ENCODE measurements at regions not wholly inside any gene's neighbourhood (a gene's known extent, or its start where the extent isn't known, plus 50 kb on each side); places are given as distances from the start of the nearest gene placed in this dataset.
"Not testable (repeated sequence)": the region's sequence is repeated elsewhere in the genome, so short reads cannot be mapped to it uniquely, and the experiment has no call there.

DNA sequence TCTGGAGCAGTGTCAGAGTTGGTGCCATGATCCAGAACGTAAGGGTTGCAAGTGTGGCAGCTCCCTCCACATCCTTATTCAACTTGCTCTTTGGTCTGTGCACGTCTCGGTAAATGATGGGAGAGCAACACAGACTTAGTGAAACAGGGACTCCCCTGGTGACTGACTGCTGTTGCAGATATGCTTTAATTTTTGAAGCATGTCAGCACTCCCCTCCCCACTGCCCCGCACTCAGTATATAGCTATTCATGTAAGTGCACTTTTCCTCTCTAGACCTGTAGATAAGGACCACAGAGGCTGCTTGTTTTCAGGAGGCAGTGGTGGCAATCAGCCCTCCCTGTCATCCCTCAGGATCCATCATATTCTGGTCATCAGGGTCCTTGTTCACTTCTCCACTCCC lies 470.9 kb downstream of the IRS2 start:
- H3K27ac Mint-ChIP-seq = no peak overlapping the region
- no peaks in the 10 kb centered on the region for H3K9me3 ChIP-seq (ENCODE audit: low read length)
- no peaks in the 10 kb centered on the region for H3K27me3 ChIP-seq (ENCODE audit: insufficient read depth, low read length, poor library complexity, severe bottlenecking)
- no peaks in the 10 kb centered on the region for H3K36me3 Mint-ChIP-seq
- H3K4me3 ChIP-seq (ENCODE audit: low read length) = no peak overlapping the region
- H3K36me3 ChIP-seq (ENCODE audit: insufficient read depth, low read length) = no peaks in the 10 kb centered on the region
- ChIA-PET POLR2A (no interaction called here), CTCF (no interaction called here)
- peaks cover 0 to 3% of the 10 kb centered on the region in 2 donors for H3K27me3 Mint-ChIP-seq
- no peaks in the 10 kb centered on the region for H3K4me1 ChIP-seq (ENCODE audit: insufficient read depth, low read length)
- H3K4me3 Mint-ChIP-seq = no peak overlapping the region
- no peak for DNase-seq
- H3K27ac ChIP-seq (ENCODE audit: low read depth, low read length) = no peak overlapping the region
- H3K4me1 Mint-ChIP-seq = no peaks in the 10 kb centered on the region
- H3K9me3 Mint-ChIP-seq = peaks cover 0 to 6% (median 2%) of the 10 kb centered on the region in 5 donors

- no peaks in the 10 kb centered on the region for H3K36me3 Mint-ChIP-seq
- no peaks in the 10 kb centered on the region for H3K36me3 ChIP-seq (ENCODE audit: insufficient read depth, low read length)
- H3K27ac Mint-ChIP-seq = no peak overlapping the region
- no peak overlapping the region for H3K4me3 ChIP-seq (ENCODE audit: low read length)
- no peaks in the 10 kb centered on the region for H3K27me3 ChIP-seq (ENCODE audit: insufficient read depth, low read length, poor library complexity, severe bottlenecking)
- ChIA-PET POLR2A (no interaction called here), CTCF (no interaction called here)
- H3K4me1 ChIP-seq (ENCODE audit: insufficient read depth, low read length) = no peaks in the 10 kb centered on the region
- peaks cover 0 to 6% (median 2%) of the 10 kb centered on the region in 5 donors for H3K9me3 Mint-ChIP-seq
- no peak for DNase-seq
- H3K27me3 Mint-ChIP-seq = peaks cover 0 to 1% of the 10 kb centered on the region in 2 donors
- H3K9me3 ChIP-seq (ENCODE audit: low read length) = no peaks in the 10 kb centered on the region
- no peak overlapping the region for H3K27ac ChIP-seq (ENCODE audit: low read depth, low read length)
- H3K4me3 Mint-ChIP-seq = no peak overlapping the region
- H3K4me1 Mint-ChIP-seq = no peaks in the 10 kb centered on the region
These were observed 472.3 kb downstream of the IRS2 start for GRCh38 chr13:109314101-109314500.

DNA sequence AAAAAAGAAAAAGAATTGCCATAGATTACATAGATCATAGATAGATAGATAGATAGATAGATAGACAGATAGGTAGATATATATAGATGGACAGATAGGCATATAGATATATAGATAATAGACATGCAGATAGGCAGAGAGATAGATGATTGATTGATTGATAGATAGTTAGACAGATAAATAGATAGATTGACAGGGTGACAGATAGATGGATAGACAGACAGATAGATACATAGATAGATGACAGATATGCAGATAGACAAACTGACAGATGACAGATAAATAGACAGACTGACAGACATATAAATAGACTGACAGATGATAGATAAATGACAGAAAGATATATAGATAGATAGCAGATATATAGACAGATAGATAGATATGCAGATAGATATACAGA lies 474.0 kb downstream of the IRS2 start:
- Histone ChIP-seq H3K9me3 (ENCODE audit: low read length) (no peaks in the 10 kb centered on the region), H3K27ac (ENCODE audit: low read depth, low read length) (no peak overlapping the region), H3K36me3 (ENCODE audit: insufficient read depth, low read length) (no peaks in the 10 kb centered on the region), H3K27me3 (ENCODE audit: insufficient read depth, low read length, poor library complexity, severe bottlenecking) (no peaks in the 10 kb centered on the region), H3K4me1 (ENCODE audit: insufficient read depth, low read length) (no peaks in the 10 kb centered on the region), H3K4me3 (ENCODE audit: low read length) (no peak overlapping the region)
- POLR2A ChIA-PET = no interaction called here
- no peak for DNase-seq
- H3K36me3 Mint-ChIP-seq = no peaks in the 10 kb centered on the region
- peaks cover 0 to 2% (median 0%) of the 10 kb centered on the region in 5 donors for H3K9me3 Mint-ChIP-seq
- no peaks in the 10 kb centered on the region for H3K4me1 Mint-ChIP-seq
- H3K27ac Mint-ChIP-seq = no peak overlapping the region
- H3K4me3 Mint-ChIP-seq = no peak overlapping the region
- CTCF ChIA-PET = no interaction called here
- H3K27me3 Mint-ChIP-seq = peaks cover 0 to 1% of the 10 kb centered on the region in 2 donors

- DNase-seq; POLR2A ChIA-PET; H3K4me1 ChIP-seq (ENCODE audit: insufficient read depth, low read length); H3K9me3 Mint-ChIP-seq; H3K9me3 ChIP-seq (ENCODE audit: low read length); H3K27ac Mint-ChIP-seq; H3K4me3 ChIP-seq (ENCODE audit: low read length); H3K36me3 Mint-ChIP-seq; H3K27me3 Mint-ChIP-seq; H3K4me3 Mint-ChIP-seq; CTCF ChIA-PET; H3K4me1 Mint-ChIP-seq; H3K27ac ChIP-seq (ENCODE audit: low read depth, low read length); H3K36me3 ChIP-seq (ENCODE audit: insufficient read depth, low read length); H3K27me3 ChIP-seq (ENCODE audit: insufficient read depth, low read length, poor library complexity, severe bottlenecking): not testable (repeated sequence)
These were observed 474.9 kb downstream of the IRS2 start for GRCh38 chr13:109311431-109311976.

DNA sequence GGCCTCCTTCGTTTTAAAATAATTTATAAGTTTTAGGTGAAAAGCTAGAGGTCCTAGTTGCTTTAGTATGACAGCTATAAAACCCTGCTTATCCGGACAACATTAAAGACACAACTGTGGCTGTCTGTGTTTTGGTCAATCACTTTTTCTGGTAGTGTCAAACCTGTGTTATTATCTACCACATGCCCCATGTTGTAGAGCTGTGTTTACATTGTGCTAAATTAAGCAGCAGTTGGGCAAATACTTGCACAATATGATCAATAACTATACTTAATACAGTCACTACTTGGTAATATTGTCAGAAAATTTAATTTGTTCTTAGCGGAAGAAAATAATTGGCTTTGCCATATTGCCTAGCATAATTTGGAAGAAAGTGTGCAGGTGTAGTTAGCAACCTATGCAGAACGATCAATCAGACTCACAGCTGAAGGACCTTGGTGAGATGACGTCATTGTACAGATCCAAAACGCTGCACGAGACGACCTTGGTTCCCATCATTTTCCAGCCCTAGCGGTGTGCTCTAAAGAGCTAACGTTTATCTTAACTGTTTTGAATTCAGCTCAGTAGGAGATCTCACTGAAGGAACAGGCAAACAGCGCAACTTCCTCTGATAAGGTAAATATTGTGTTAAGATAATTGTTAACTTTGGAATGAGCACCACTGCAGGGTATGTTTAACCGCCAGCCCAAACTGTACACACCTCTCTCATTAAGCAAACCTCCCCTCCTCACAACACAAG lies 476.6 kb downstream of the IRS2 start:
- ChIA-PET POLR2A (no interaction called here), CTCF (no interaction called here)
- H3K4me3 ChIP-seq (ENCODE audit: low read length) = no peak overlapping the region
- H3K4me1 Mint-ChIP-seq = no peaks in the 10 kb centered on the region
- peaks cover 0 to 2% (median 0%) of the 10 kb centered on the region in 5 donors for H3K9me3 Mint-ChIP-seq
- no peak overlapping the region for H3K4me3 Mint-ChIP-seq
- no peaks in the 10 kb centered on the region for H3K27me3 ChIP-seq (ENCODE audit: insufficient read depth, low read length, poor library complexity, severe bottlenecking)
- no peak overlapping the region for H3K27ac Mint-ChIP-seq
- H3K27me3 Mint-ChIP-seq = no peaks in the 10 kb centered on the region
- H3K36me3 Mint-ChIP-seq = no peaks in the 10 kb centered on the region
- no peaks in the 10 kb centered on the region for H3K4me1 ChIP-seq (ENCODE audit: insufficient read depth, low read length)
- DNase-seq = no peak
- H3K36me3 ChIP-seq (ENCODE audit: insufficient read depth, low read length) = no peaks in the 10 kb centered on the region
- no peak overlapping the region for H3K27ac ChIP-seq (ENCODE audit: low read depth, low read length)
- no peaks in the 10 kb centered on the region for H3K9me3 ChIP-seq (ENCODE audit: low read length)

- ChIA-PET POLR2A (no interaction called here), CTCF (interaction anchor here (0.8 kb wide), 1 partner anchor 9 kb away, joined by 3 read pairs; no protein-coding TSS in a partner anchor)
- H3K4me1 ChIP-seq (ENCODE audit: insufficient read depth, low read length) = no peaks in the 10 kb centered on the region
- H3K27ac ChIP-seq (ENCODE audit: low read depth, low read length) = no peak overlapping the region
- no peaks in the 10 kb centered on the region for H3K27me3 Mint-ChIP-seq
- H3K9me3 Mint-ChIP-seq = no peaks in the 10 kb centered on the region
- no peaks in the 10 kb centered on the region for H3K27me3 ChIP-seq (ENCODE audit: insufficient read depth, low read length, poor library complexity, severe bottlenecking)
- H3K36me3 Mint-ChIP-seq = no peaks in the 10 kb centered on the region
- no peaks in the 10 kb centered on the region for H3K4me1 Mint-ChIP-seq
- no peak overlapping the region for H3K4me3 Mint-ChIP-seq
- no peak for DNase-seq
- H3K36me3 ChIP-seq (ENCODE audit: insufficient read depth, low read length) = no peaks in the 10 kb centered on the region
- no peak overlapping the region for H3K27ac Mint-ChIP-seq
- no peak overlapping the region for H3K4me3 ChIP-seq (ENCODE audit: low read length)
- no peaks in the 10 kb centered on the region for H3K9me3 ChIP-seq (ENCODE audit: low read length)
These were observed 479.4 kb downstream of the IRS2 start for GRCh38 chr13:109307027-109307426.

DNA sequence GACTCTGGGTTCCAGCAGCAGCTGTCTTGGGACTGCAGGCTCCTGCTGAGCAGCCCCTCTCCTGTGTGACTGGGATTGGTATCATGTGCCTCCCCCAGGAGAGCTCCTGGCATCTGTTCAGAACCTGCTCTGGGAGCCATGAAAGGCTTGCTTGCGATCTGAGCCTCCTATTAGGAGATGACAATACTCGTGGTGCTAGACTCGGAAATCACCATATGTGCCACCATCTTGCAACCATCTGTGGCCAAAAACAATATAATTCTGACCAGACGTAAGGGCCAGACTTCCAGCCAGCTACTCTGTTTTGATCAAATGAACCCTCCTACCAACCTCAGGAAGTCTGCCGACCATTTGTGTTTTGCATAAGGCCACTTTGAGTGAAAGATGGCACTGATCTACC lies 484.7 kb downstream of the IRS2 start:
- no peak overlapping the region for H3K27ac ChIP-seq (ENCODE audit: low read depth, low read length)
- H3K4me3 ChIP-seq (ENCODE audit: low read length) = no peak overlapping the region
- Mint-ChIP-seq H3K9me3 (no peaks in the 10 kb centered on the region), H3K27me3 (no peaks in the 10 kb centered on the region), H3K4me1 (no peaks in the 10 kb centered on the region), H3K4me3 (no peak overlapping the region), H3K27ac (no peak overlapping the region), H3K36me3 (no peaks in the 10 kb centered on the region)
- no peaks in the 10 kb centered on the region for H3K9me3 ChIP-seq (ENCODE audit: low read length)
- H3K27me3 ChIP-seq (ENCODE audit: insufficient read depth, low read length, poor library complexity, severe bottlenecking) = no peaks in the 10 kb centered on the region
- no peaks in the 10 kb centered on the region for H3K4me1 ChIP-seq (ENCODE audit: insufficient read depth, low read length)
- ChIA-PET CTCF (no interaction called here), POLR2A (no interaction called here)
- H3K36me3 ChIP-seq (ENCODE audit: insufficient read depth, low read length) = no peaks in the 10 kb centered on the region
- DNase-seq = no peak

DNA sequence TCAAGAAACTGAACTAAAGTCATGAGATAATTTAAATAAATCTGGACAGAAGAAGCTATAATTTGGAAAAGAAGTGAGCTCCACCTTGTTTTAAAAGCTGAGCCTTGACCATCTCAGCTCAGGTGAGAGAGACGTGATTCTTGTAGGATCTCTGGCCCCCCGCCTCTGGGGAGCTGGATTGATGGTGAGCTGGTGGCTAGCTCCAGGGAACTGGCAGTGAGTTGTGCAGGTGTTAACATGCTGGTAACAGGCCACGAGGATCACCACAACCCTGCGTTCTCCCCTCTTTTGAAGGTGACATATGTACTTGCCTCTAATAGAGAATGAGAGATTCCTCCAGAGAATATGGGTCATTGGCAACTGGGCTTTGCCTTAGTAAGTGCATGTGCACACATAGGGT lies 485.1 kb downstream of the IRS2 start:
- H3K27ac Mint-ChIP-seq = no peak overlapping the region
- CTCF ChIA-PET = no interaction called here
- DNase-seq = no peak

More for the DNA sequence above, 485.1 kb downstream of the IRS2 start:
- Histone ChIP-seq H3K27me3 (ENCODE audit: insufficient read depth, low read length, poor library complexity, severe bottlenecking) (no peaks in the 10 kb centered on the region), H3K4me3 (ENCODE audit: low read length) (no peak overlapping the region), H3K4me1 (ENCODE audit: insufficient read depth, low read length) (no peaks in the 10 kb centered on the region), H3K9me3 (ENCODE audit: low read length) (no peaks in the 10 kb centered on the region), H3K27ac (ENCODE audit: low read depth, low read length) (no peak overlapping the region), H3K36me3 (ENCODE audit: insufficient read depth, low read length) (no peaks in the 10 kb centered on the region)
- H3K9me3 Mint-ChIP-seq = no peaks in the 10 kb centered on the region
- H3K4me3 Mint-ChIP-seq = no peak overlapping the region
- no peaks in the 10 kb centered on the region for H3K4me1 Mint-ChIP-seq
- POLR2A ChIA-PET = no interaction called here
- H3K36me3 Mint-ChIP-seq = no peaks in the 10 kb centered on the region
- H3K27me3 Mint-ChIP-seq = no peaks in the 10 kb centered on the region

Measured in CD8-positive, alpha-beta memory T cell (primary cell).